ENCODE measurements at regions not wholly inside any gene's neighbourhood (a gene's known extent, or its start where the extent isn't known, plus 50 kb on each side); places are given as distances from the start of the nearest gene placed in this dataset.

DNA sequence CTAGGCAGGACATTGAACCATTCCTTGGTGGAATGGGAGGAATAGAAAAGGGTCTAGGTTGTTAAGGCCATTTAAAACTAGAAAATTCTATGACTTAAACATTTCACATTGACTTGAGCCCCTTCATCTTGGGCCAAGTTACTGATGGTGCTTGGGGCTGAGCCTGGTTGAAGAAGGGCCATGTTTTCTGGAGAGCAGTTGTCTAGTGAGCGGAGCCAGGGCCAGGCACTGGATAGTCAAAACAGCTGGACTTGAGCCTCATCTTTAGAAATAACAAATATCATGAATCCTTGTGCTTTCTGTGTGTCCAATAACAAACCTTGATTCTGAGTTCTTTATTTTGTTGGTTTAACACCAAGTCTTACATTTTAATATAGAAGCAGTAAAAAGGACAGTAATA is 134.6 kb upstream of the TCF21 start:
- Histone ChIP-seq H3K27ac (peak overlapping the region in 1 of 4 donors; percentile 0), H3K27me3 (no peaks in the 10 kb centered on the region), H3K4me3 (no peak overlapping the region), H3K4me1 (peaks cover 0 to 43% (median 2%) of the 10 kb centered on the region in 3 donors), H3K36me3 (no peaks in the 10 kb centered on the region), H3K9me3 (no peaks in the 10 kb centered on the region)
- no peak for ATAC-seq
- TF ChIP-seq POLR2AphosphoS5 (IDR thresholded peaks at IDR 0.05) (no peak), POLR2A (IDR thresholded peaks at IDR 0.05) (no peak), EP300 (IDR thresholded peaks at IDR 0.05) (no peak)
- TF ChIP-seq, protein P1, sequence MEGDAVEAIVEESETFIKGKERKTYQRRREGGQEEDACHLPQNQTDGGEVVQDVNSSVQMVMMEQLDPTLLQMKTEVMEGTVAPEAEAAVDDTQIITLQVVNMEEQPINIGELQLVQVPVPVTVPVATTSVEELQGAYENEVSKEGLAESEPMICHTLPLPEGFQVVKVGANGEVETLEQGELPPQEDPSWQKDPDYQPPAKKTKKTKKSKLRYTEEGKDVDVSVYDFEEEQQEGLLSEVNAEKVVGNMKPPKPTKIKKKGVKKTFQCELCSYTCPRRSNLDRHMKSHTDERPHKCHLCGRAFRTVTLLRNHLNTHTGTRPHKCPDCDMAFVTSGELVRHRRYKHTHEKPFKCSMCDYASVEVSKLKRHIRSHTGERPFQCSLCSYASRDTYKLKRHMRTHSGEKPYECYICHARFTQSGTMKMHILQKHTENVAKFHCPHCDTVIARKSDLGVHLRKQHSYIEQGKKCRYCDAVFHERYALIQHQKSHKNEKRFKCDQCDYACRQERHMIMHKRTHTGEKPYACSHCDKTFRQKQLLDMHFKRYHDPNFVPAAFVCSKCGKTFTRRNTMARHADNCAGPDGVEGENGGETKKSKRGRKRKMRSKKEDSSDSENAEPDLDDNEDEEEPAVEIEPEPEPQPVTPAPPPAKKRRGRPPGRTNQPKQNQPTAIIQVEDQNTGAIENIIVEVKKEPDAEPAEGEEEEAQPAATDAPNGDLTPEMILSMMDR (IDR thresholded peaks at IDR 0.05) = no peak
- WGBS, 2 donors (ENCODE audit: low coverage in 1 of 2) = 80 to 82% methylated on average over 1 of the region's 1 CpG

DNA sequence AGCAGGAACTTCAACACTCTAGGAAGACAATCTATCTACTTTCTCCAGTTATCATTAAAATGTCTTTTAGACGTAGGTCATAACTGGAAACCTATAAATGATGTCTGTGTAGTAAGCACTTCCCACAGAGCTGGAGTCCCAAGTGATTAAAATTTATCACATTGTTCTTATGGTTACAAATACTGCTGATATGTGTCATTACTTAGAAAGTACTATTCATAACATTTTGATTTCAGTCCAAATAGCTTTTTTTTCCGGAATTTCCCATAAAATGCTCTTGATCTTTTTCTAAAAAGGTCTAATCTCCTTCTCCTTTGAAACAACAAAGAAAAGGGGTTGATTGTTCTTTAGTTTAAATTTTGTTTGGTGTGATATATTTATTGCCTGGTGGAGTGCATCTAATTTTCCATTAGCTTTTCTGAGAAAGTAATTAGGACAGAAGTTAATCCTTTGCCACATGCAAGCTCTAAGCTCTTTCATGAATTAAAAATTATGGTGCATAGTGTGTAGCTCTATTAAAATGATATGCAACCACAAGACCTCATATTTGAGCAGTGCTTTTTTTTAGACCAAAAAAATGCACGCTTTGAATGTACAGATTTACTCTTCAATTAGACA is 132.7 kb upstream of the TCF21 start:
- Histone ChIP-seq H3K36me3 (no peaks in the 10 kb centered on the region), H3K9me3 (no peaks in the 10 kb centered on the region), H3K4me1 (peaks cover 0 to 46% (median 2%) of the 10 kb centered on the region in 3 donors)

DNA sequence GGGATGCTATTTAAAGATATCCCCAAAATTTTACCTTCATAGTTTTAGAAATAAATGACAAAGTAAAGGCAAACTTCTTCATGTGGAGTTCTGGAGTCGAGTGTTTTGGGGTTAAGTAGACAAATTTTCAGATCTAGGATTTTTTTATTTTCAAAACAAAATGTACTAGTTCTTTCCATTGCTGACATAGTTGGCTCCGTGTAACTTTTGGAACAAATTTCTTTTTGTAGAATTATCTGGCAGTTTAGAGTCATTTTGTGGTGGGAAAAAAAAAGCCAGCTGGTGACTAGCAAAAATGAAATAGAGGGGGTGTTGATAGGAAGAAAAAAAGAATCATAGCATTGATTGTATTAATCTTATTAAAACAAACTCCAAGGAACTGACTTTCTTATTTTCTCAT is 131.6 kb upstream of the TCF21 start:
- WGBS, 2 donors (ENCODE audit: low coverage in 1 of 2) = 23% methylated on average over 2 of the region's 2 CpGs; no CpG with 5 or more reads in 1 of the 2 donors
- no peaks in the 10 kb centered on the region for H3K36me3 ChIP-seq
- TF ChIP-seq, protein P1 (IDR thresholded peaks at IDR 0.05) = no peak
- TF ChIP-seq POLR2A (IDR thresholded peaks at IDR 0.05) (no peak), POLR2AphosphoS5 (IDR thresholded peaks at IDR 0.05) (peak; percentile 22), EP300 (IDR thresholded peaks at IDR 0.05) (no peak)
- H3K4me3 ChIP-seq = no peak overlapping the region
- H3K27me3 ChIP-seq = no peaks in the 10 kb centered on the region
- H3K9me3 ChIP-seq = no peaks in the 10 kb centered on the region
- no peak for ATAC-seq
- H3K27ac ChIP-seq = peak overlapping the region in 3 of 4 donors; percentile 4 to 39 (median 38)
- H3K4me1 ChIP-seq = peaks cover 2 to 51% (median 4%) of the 10 kb centered on the region in 3 donors

More for the DNA sequence above, 132.7 kb upstream of the TCF21 start:
- H3K27ac ChIP-seq = peak overlapping the region; percentile 18 to 58 (median 38)
- TF ChIP-seq EP300 (IDR thresholded peaks at IDR 0.05) (no peak), POLR2A (IDR thresholded peaks at IDR 0.05) (no peak), POLR2AphosphoS5 (IDR thresholded peaks at IDR 0.05) (no peak)
- TF ChIP-seq, protein P1 (IDR thresholded peaks at IDR 0.05) = no peak
- H3K27me3 ChIP-seq = no peaks in the 10 kb centered on the region
- no peak overlapping the region for H3K4me3 ChIP-seq
- no peak for ATAC-seq
- 35 to 58% methylated on average over 3 of the region's 3 CpGs for WGBS, 2 donors (ENCODE audit: low coverage in 1 of 2)

DNA sequence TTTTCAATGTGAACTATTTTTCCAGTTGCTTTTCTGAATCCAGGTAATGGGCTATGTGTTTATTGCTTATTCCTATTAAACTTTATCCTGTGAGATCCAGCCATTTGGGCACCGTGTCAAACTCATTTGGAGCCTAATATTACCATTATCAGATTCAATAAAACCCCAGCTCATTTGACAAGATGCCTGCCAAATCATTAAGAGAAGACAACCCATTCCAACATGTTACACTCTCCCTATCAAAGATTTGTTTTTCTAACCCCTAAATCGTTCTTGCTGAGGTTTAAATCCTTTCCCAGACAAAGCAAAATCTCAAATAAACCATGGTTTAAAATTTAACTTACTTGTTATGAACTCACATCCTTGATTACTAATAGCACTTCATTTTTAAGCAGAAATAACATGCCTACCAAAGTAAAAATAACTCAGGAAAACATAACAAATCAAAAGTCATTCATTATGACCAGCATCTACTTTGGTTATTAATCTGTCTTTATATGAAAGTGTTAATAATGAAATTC is 130.0 kb upstream of the TCF21 start:
- Histone ChIP-seq H3K4me3 (no peak overlapping the region), H3K27me3 (no peaks in the 10 kb centered on the region), H3K9me3 (no peaks in the 10 kb centered on the region), H3K27ac (no peak overlapping the region), H3K4me1 (peaks cover 2 to 59% (median 8%) of the 10 kb centered on the region in 3 donors), H3K36me3 (no peaks in the 10 kb centered on the region)
- TF ChIP-seq POLR2A (IDR thresholded peaks at IDR 0.05) (no peak), POLR2AphosphoS5 (IDR thresholded peaks at IDR 0.05) (no peak), EP300 (IDR thresholded peaks at IDR 0.05) (no peak)
- TF ChIP-seq, protein P1 (IDR thresholded peaks at IDR 0.05) = no peak
- no peak for ATAC-seq
- WGBS, 2 donors (ENCODE audit: low coverage in 1 of 2) = 0 to 30% methylated on average over 1 to 2 of the region's 2 CpGs

DNA sequence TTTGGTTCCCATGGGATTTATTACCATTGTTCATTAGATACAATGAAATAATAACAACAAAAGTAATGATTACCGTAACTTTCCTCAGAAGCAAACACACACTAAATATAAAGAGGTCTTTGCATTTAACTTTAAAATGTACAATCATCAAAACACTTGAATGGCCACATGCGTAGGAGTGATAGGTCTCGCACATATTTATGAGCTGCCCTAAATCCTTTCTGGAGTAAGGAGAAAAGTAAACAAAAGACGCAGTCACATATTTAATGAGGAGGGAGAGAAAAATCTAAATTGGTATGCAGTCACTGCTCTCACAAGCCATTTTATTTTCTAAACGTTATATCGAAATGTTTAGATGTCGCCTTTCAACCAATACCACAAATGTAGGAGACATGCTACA is 129.4 kb upstream of the TCF21 start:
- WGBS, 2 donors (ENCODE audit: low coverage in 1 of 2) = 89 to 94% methylated on average over 7 of the region's 7 CpGs
- TF ChIP-seq POLR2A (IDR thresholded peaks at IDR 0.05) (no peak), POLR2AphosphoS5 (IDR thresholded peaks at IDR 0.05) (no peak), EP300 (IDR thresholded peaks at IDR 0.05) (no peak)
- TF ChIP-seq, protein P1 (IDR thresholded peaks at IDR 0.05) = no peak
- Histone ChIP-seq H3K36me3 (no peaks in the 10 kb centered on the region), H3K4me3 (no peak overlapping the region), H3K27me3 (no peaks in the 10 kb centered on the region), H3K27ac (no peak overlapping the region), H3K4me1 (peaks cover 2 to 64% (median 12%) of the 10 kb centered on the region in 3 donors), H3K9me3 (no peaks in the 10 kb centered on the region)
- ATAC-seq = no peak

All from gastroesophageal sphincter (tissue), 4 donors.